HG02885 (cell line): ENCODE measurements at regions not wholly inside any gene's neighbourhood (a gene's known extent, or its start where the extent isn't known, plus 50 kb on each side); places are given as distances from the start of the nearest gene placed in this dataset.
"Not testable (repeated sequence)": the region's sequence is repeated elsewhere in the genome, so short reads cannot be mapped to it uniquely, and the experiment has no call there.

Experiments used
- ATAC-seq: cut with Tn5 transposase; IDR thresholded peaks from one replicate; pipeline ENCODE4 v1.9.1; 2021; ENCODE audit warnings: mild to moderate bottlenecking; ENCODE audit not compliant: unreplicated experiment, poor library complexity

- no peak for ATAC-seq
These were observed 181.1 kb downstream of the FCRL5 start for GRCh38 chr1:157371221-157371620.

- no peak for ATAC-seq
These were observed 181.6 kb downstream of the FCRL5 start for GRCh38 chr1:157370698-157371097.

GRCh38 chr1:157369808-157370521 lies 182.3 kb downstream of the FCRL5 start:
- ATAC-seq = no peak

GRCh38 chr1:157368941-157369340 lies 183.4 kb downstream of the FCRL5 start:
- ATAC-seq = not testable (repeated sequence)

- no peak for ATAC-seq
These were observed 184.0 kb downstream of the FCRL5 start for GRCh38 chr1:157368363-157368762.

GRCh38 chr1:157367870-157368269 lies 184.4 kb downstream of the FCRL5 start:
- no peak for ATAC-seq

GRCh38 chr1:157367091-157367739 lies 185.1 kb downstream of the FCRL5 start:
- no peak for ATAC-seq

- no peak for ATAC-seq
These were observed 187.7 kb downstream of the FCRL5 start for GRCh38 chr1:157364612-157365011.

- peak; percentile 63 for ATAC-seq
These were observed 188.6 kb downstream of the FCRL5 start for GRCh38 chr1:157363660-157364140.

- ATAC-seq = no peak
These were observed 192.3 kb downstream of the FCRL5 start for GRCh38 chr1:157360023-157360390.

- ATAC-seq = no peak
These were observed 192.8 kb downstream of the FCRL5 start for GRCh38 chr1:157359314-157360022.

GRCh38 chr1:157357111-157357510 lies 195.2 kb downstream of the FCRL5 start:
- ATAC-seq = no peak

GRCh38 chr1:157356601-157357000 lies 195.7 kb downstream of the FCRL5 start:
- no peak for ATAC-seq

- ATAC-seq = no peak
These were observed 198.8 kb downstream of the FCRL5 start for GRCh38 chr1:157353546-157353945.

GRCh38 chr1:157352817-157353408 lies 199.4 kb downstream of the FCRL5 start:
- no peak for ATAC-seq

GRCh38 chr1:157352216-157352615 lies 200.1 kb downstream of the FCRL5 start:
- ATAC-seq = no peak

GRCh38 chr1:157351800-157352199 lies 200.5 kb downstream of the FCRL5 start:
- ATAC-seq = not testable (repeated sequence)

- no peak for ATAC-seq
These were observed 203.5 kb downstream of the FCRL5 start for GRCh38 chr1:157348538-157349480.

- ATAC-seq = no peak
These were observed 204.8 kb downstream of the FCRL5 start for GRCh38 chr1:157347506-157347905.

GRCh38 chr1:157337785-157338184 lies 199.6 kb upstream of the ETV3 start:
- ATAC-seq = not testable (repeated sequence)
